ENCODE measurements at regions not wholly inside any gene's neighbourhood (a gene's known extent, or its start where the extent isn't known, plus 50 kb on each side); places are given as distances from the start of the nearest gene placed in this dataset.

GRCh38 chr2:16413285-16413684 lies 252.3 kb downstream of the CYRIA start:
- Histone ChIP-seq H4K91ac (replicated peaks; ENCODE audit: insufficient read length, low read length) (no peak overlapping the region), H2BK15ac (ENCODE audit: low read length) (no peak overlapping the region), H4K20me1 (replicated peaks in 1 of 2; ENCODE audit: control insufficient read depth in 1 of 2, insufficient read depth in 2 of 2, low read length in 2 of 2) (peaks cover 0 to 2% of the 10 kb centered on the region in 2 experiments), H3K23me2 (ENCODE audit: low read depth, low read length) (peaks cover 4% of the 10 kb centered on the region; the same call in 1 of the 2 replicates), H3K27ac (ENCODE audit: low read depth, low read length) (no peak overlapping the region), H3K4me2 (ENCODE audit: insufficient read depth in 1 of 2, low read depth in 2 of 2, low read length in 2 of 2) (no peak overlapping the region), H4K5ac (ENCODE audit: insufficient read length, low read depth, low read length) (no peak overlapping the region), H3K4ac (replicated peaks; ENCODE audit: insufficient read length, low read depth, low read length) (no peak overlapping the region), H3K4me1 (replicated peaks in 1 of 4; ENCODE audit: control insufficient read depth in 3 of 4, insufficient read depth in 4 of 4, low read length in 3 of 4) (no peaks in the 10 kb centered on the region), H3K23ac (ENCODE audit: insufficient read length) (no peak overlapping the region), H2AFZ (ENCODE audit: low read length) (no peak overlapping the region), H3K14ac (ENCODE audit: insufficient read length) (peak overlapping the region; percentile 45), H3K56ac (replicated peaks; ENCODE audit: insufficient read length, low read depth, low read length) (no peak overlapping the region), H3K79me1 (ENCODE audit: low read depth, low read length) (no peaks in the 10 kb centered on the region), H3K36me3 (ENCODE audit: control insufficient read depth in 2 of 4, insufficient read depth in 4 of 4, low read length in 3 of 4) (no peaks in the 10 kb centered on the region), H2AK5ac (ENCODE audit: low read depth, low read length) (no peak overlapping the region), H3K18ac (ENCODE audit: extremely low read depth, low read length) (no peak overlapping the region), H3K4me3 (ENCODE audit: extremely low read depth in 1 of 4, insufficient read depth in 2 of 4, low read depth in 3 of 4, low read length in 4 of 4) (no peak overlapping the region), H3K9ac (replicated peaks in 1 of 4; ENCODE audit: extremely low read depth in 1 of 4, low read depth in 3 of 4, low read length in 3 of 4) (no peak overlapping the region), H3K27me3 (replicated peaks in 1 of 4; ENCODE audit: control insufficient read depth in 3 of 4, extremely low read depth in 1 of 4, insufficient read depth in 3 of 4, low read length in 3 of 4) (peaks cover 0 to 1% (median 0%) of the 10 kb centered on the region in 4 experiments; a peak in 1 of 7 replicates), H3K79me2 (ENCODE audit: control insufficient read depth in 1 of 2, insufficient read depth in 2 of 2, low read length in 2 of 2) (no peaks in the 10 kb centered on the region), H3K9me3 (ENCODE audit: insufficient read depth in 2 of 2, low read depth in 1 of 2, low read length in 1 of 2) (no peaks in the 10 kb centered on the region), H2BK120ac (replicated peaks; ENCODE audit: low read depth, low read length) (no peak overlapping the region), H2BK12ac (ENCODE audit: low read depth, low read length) (no peak overlapping the region), H4K8ac (ENCODE audit: extremely low read depth, insufficient read depth, low read length) (no peak overlapping the region), H2BK5ac (ENCODE audit: low read depth, low read length) (no peak overlapping the region), H2BK20ac (ENCODE audit: low read length) (no peak overlapping the region)
- no peak for TF ChIP-seq EGR1 (IDR thresholded peaks at IDR 0.05; ENCODE audit: borderline replicate concordance, low read depth, low read length)
- TF ChIP-seq CTCF (IDR thresholded peaks at IDR 0.05; ENCODE audit: control extremely low read depth in 1 of 3, insufficient read depth in 1 of 3, low read depth in 1 of 3, low read length in 3 of 3): no peak
- 85% methylated on average over 5 of the region's 5 CpGs; no CpG with 5 or more reads in 1 of the 2 experiments for WGBS, 2 experiments (ENCODE audit: extremely low coverage in 1 of 2, insufficient coverage in 1 of 2, insufficient read length in 1 of 2, insufficient replicate concordance in 2 of 2, low coverage in 1 of 2, low lambda C conversion rate in 2 of 2, missing lambda C conversion rate in 1 of 2)
- ChIA-PET POLR2A (ENCODE audit: partially characterized antibody) (no interaction called here), CTCF (ENCODE audit: partially characterized antibody) (no interaction called here)
- DNase-seq (ENCODE audit: low read depth in 1 of 2, low spot score in 2 of 2): no peak
- no peak for FAIRE-seq

Data from H1 (cell line).